ENCODE measurements at regions not wholly inside any gene's neighbourhood (a gene's known extent, or its start where the extent isn't known, plus 50 kb on each side); places are given as distances from the start of the nearest gene placed in this dataset.

GRCh38 chr20:50246367-50247195 lies 56.0 kb downstream of the CEBPB start:
- no peak for TF ChIP-seq CTCF (IDR thresholded peaks at IDR 0.05)
- peak in 1 of 3 donors; percentile 60 for TF ChIP-seq POLR2AphosphoS5 (IDR thresholded peaks at IDR 0.05)
- TF ChIP-seq POLR2A (IDR thresholded peaks at IDR 0.05), result no peak

Data from breast epithelium (tissue), 3 donors.